HCT116 (cell line): ENCODE measurements at regions not wholly inside any gene's neighbourhood (a gene's known extent, or its start where the extent isn't known, plus 50 kb on each side); places are given as distances from the start of the nearest gene placed in this dataset.

Experiments
- ATAC-seq: fragments of 200-7000 bp; cut with Tn5 transposase; 2 replicates; pipeline ENCODE4 v1.9.1; 2020; ENCODE audit warnings: mild to moderate bottlenecking, moderate library complexity
- BruUV-seq: library from RNA; stranded (reverse); fragments of 400-500 nt; replicated peaks from 2 replicates; lab custom pipeline; 2021; lab: Mats Ljungman, UMichigan
- CTCF ChIA-PET: fragments of 300-600 bp; sonication (Branson Sonifier 250); formaldehyde crosslinking; loops from one replicate; lab custom pipeline; 2021; ENCODE audit warnings: antibody characterized with exemption; lab: Charles Lee
- POLR2A ChIA-PET: fragments of 300-600, 350-600 bp; sonication (Branson Sonifier 250); formaldehyde crosslinking; loops from one replicate; lab custom pipeline; 2021; ENCODE audit warnings: antibody characterized with exemption; lab: Charles Lee
- RAD21 ChIA-PET, 2 experiments: fragments of 300-600 bp; sonication (Branson Sonifier 250); formaldehyde crosslinking; loops; one replicate each; lab custom pipeline; 2023; ENCODE audit warnings: low total read pairs in 2 of 2; ENCODE audit not compliant: uncharacterized antibody in 2 of 2, unreplicated experiment in 2 of 2, low non-redundant PET in 1 of 2; lab: Charles Lee
- DNase-seq: peaks from one replicate; pipeline ENCODE4 v3.0.0-alpha.2; 2010; ENCODE audit warnings: low read depth, low spot score
- H2AFZ ChIP-seq: fragments of 200-600 bp; shearing (Covaris generic), sonication (generic); 2 replicates; pipeline ENCODE4 v1.6.1; 2017; ENCODE audit warnings: low read depth, mixed run types, mixed read lengths, antibody characterized with exemption, low read length; ENCODE audit not compliant: poor library complexity, severe bottlenecking
- H3K27ac ChIP-seq: 2 replicates; pipeline ENCODE4 v1.5.1; 2012; ENCODE audit warnings: low read depth, low read length
- H3K27me3 ChIP-seq: fragments of 200-600 bp; sonication (generic); 2 replicates; pipeline ENCODE4 v1.6.1; 2016; ENCODE audit warnings: mixed run types, low read length, mixed read lengths; ENCODE audit not compliant: insufficient read depth
- H3K36me3 ChIP-seq, 2 experiments: fragments of 200-500 bp in 1 of 2; fragments of 200-600 bp in 1 of 2; sonication (Bioruptor generic) in 1 of 2; sonication (generic) in 1 of 2; 2 replicates each; pipeline versions ENCODE4 v1.5.1 to v1.6.1; 2014 to 2016; ENCODE audit warnings: low read length in 2 of 2, inconsistent platforms in 1 of 2, mixed read lengths in 1 of 2, mixed run types in 1 of 2; ENCODE audit not compliant: insufficient read depth in 2 of 2, control insufficient read depth in 1 of 2
- H3K4me1 ChIP-seq, 2 experiments: fragments of 200-600 bp in 1 of 2; sonication (generic) in 1 of 2; 2 replicates each; pipeline versions ENCODE4 v1.5.1 to v1.6.1; 2012 to 2017; ENCODE audit warnings: low read length in 2 of 2, inconsistent platforms in 1 of 2, mild to moderate bottlenecking in 1 of 2, mixed read lengths in 1 of 2, mixed run types in 1 of 2, moderate library complexity in 1 of 2; ENCODE audit not compliant: insufficient read depth in 2 of 2, control insufficient read depth in 1 of 2
- H3K4me2 ChIP-seq: fragments of 200-600 bp; sonication (generic); 2 replicates; pipeline ENCODE4 v1.6.1; 2017; ENCODE audit warnings: mixed run types, low read length, mixed read lengths
- H3K4me3 ChIP-seq, 2 experiments: fragments of 200-600 bp in 1 of 2; sonication (generic) in 1 of 2; replicated peaks in 1 of 2; 2 replicates each; pipeline ENCODE4 v1.5.1; 2011 to 2016; ENCODE audit warnings: low read length in 2 of 2, control low read depth in 1 of 2, low read depth in 1 of 2, mild to moderate bottlenecking in 1 of 2, mixed read lengths in 1 of 2, mixed run types in 1 of 2
- H3K79me2 ChIP-seq: fragments of 200-600 bp; sonication (generic); 2 replicates; pipeline ENCODE4 v1.6.1; 2017; ENCODE audit warnings: mild to moderate bottlenecking, mixed run types, low read length, moderate library complexity, mixed read lengths; ENCODE audit not compliant: insufficient read depth
- H3K9ac ChIP-seq: fragments of 200-600 bp; sonication (generic); 2 replicates; pipeline ENCODE4 v1.6.1; 2016; ENCODE audit warnings: low read length, mixed read lengths
- H3K9me2 ChIP-seq: fragments of 200-600 bp; sonication (generic), shearing (Covaris generic); 2 replicates; pipeline ENCODE4 v1.6.1; 2017; ENCODE audit warnings: mixed run types, mild to moderate bottlenecking, moderate library complexity; ENCODE audit not compliant: insufficient read depth
- H3K9me3 ChIP-seq, 2 experiments: fragments of 200-500 bp in 1 of 2; fragments of 200-600 bp in 1 of 2; sonication (Bioruptor generic) in 1 of 2; sonication (generic) in 1 of 2; 2 replicates each; pipeline ENCODE4 v1.6.1; 2014 to 2017; ENCODE audit warnings: low read length in 2 of 2, mixed read lengths in 2 of 2, inconsistent platforms in 1 of 2, low read depth in 1 of 2, mild to moderate bottlenecking in 1 of 2, mixed run types in 1 of 2, moderate library complexity in 1 of 2; ENCODE audit not compliant: control insufficient read depth in 1 of 2, insufficient read depth in 1 of 2
- H4K20me1 ChIP-seq: fragments of 200-600 bp; sonication (generic), shearing (Covaris generic); 2 replicates; pipeline ENCODE4 v1.6.1; 2017; ENCODE audit warnings: mixed run types, mild to moderate bottlenecking, moderate library complexity; ENCODE audit not compliant: insufficient read depth
- CEBPB ChIP-seq: IDR thresholded peaks from 2 replicates; pipeline ENCODE4 v1.6.1; 2012; ENCODE audit warnings: low read depth
- CTCF ChIP-seq, 3 experiments: fragments of 200-600 bp in 1 of 3; sonication (generic) in 1 of 3; IDR thresholded peaks in 2 of 3; conservative IDR thresholded peaks in 1 of 3; 2 replicates each; pipeline ENCODE4 v1.5.1; 2012 to 2017; ENCODE audit warnings: low read depth in 2 of 3, low read length in 2 of 3, antibody characterized with exemption in 1 of 3, borderline replicate concordance in 1 of 3, control low read depth in 1 of 3, mild to moderate bottlenecking in 1 of 3, mixed read lengths in 1 of 3, mixed run types in 1 of 3, moderate library complexity in 1 of 3; ENCODE audit not compliant: insufficient read depth in 1 of 3
- ELF1 ChIP-seq: IDR thresholded peaks from 2 replicates; pipeline ENCODE4 v1.6.1; 2012; ENCODE audit warnings: low read depth, borderline replicate concordance
- EZH2 ChIP-seq: fragments of 200-600 bp; sonication (generic); IDR thresholded peaks from 2 replicates; pipeline ENCODE4 v1.6.1; 2017; ENCODE audit warnings: antibody characterized with exemption, mixed run types
- EZH2phosphoT487 ChIP-seq: fragments of 200-600 bp; IDR thresholded peaks from 2 replicates; pipeline ENCODE4 v1.6.1; 2018; ENCODE audit warnings: antibody characterized with exemption, borderline replicate concordance
- FOSL1 ChIP-seq: IDR thresholded peaks from 2 replicates; pipeline ENCODE4 v1.6.1; 2012; ENCODE audit warnings: low read depth
- JUND ChIP-seq: IDR thresholded peaks from 2 replicates; pipeline ENCODE4 v1.6.1; 2012
- MAX ChIP-seq: IDR thresholded peaks from 2 replicates; pipeline ENCODE4 v1.6.1; 2012
- POLR2A ChIP-seq: IDR thresholded peaks from 2 replicates; pipeline ENCODE4 v1.7.0; 2011; ENCODE audit warnings: borderline replicate concordance; ENCODE audit not compliant: insufficient read depth, insufficient read length; ENCODE audit errors: extremely low read depth
- POLR2AphosphoS5 ChIP-seq: IDR thresholded peaks from 2 replicates; pipeline ENCODE4 v1.6.1; 2011; ENCODE audit warnings: mild to moderate bottlenecking, low read depth, low read length, moderate library complexity
- RAD21 ChIP-seq: IDR thresholded peaks from 2 replicates; pipeline ENCODE4 v1.6.1; 2012; ENCODE audit warnings: low read depth, mild to moderate bottlenecking
- SIN3A ChIP-seq: IDR thresholded peaks from 2 replicates; pipeline ENCODE4 v1.6.1; 2012; ENCODE audit warnings: low read depth
- SRF ChIP-seq: IDR thresholded peaks from 2 replicates; pipeline ENCODE4 v1.6.1; 2012; ENCODE audit warnings: low read depth
- TCF7L2 ChIP-seq: IDR thresholded peaks from 2 replicates; pipeline ENCODE4 v1.7.0; 2011; ENCODE audit warnings: borderline replicate concordance, inconsistent platforms; ENCODE audit not compliant: insufficient read depth, insufficient read length; ENCODE audit errors: extremely low read depth
- YY1 ChIP-seq: IDR thresholded peaks from 2 replicates; pipeline ENCODE4 v1.6.1; 2011; ENCODE audit warnings: low read length, low read depth, moderate library complexity, mild to moderate bottlenecking; ENCODE audit not compliant: insufficient replicate concordance; ENCODE audit errors: extremely low read depth
- ZBTB33 ChIP-seq: IDR thresholded peaks from 2 replicates; pipeline ENCODE4 v1.6.1; 2011; ENCODE audit warnings: mild to moderate bottlenecking, low read length, moderate library complexity; ENCODE audit not compliant: insufficient replicate concordance; ENCODE audit errors: extremely low read depth
- ZFX ChIP-seq: fragments of 450-650 bp; IDR thresholded peaks from 2 replicates; pipeline ENCODE4 v1.6.1; 2017
- ZNF274 ChIP-seq: fragments of 200-500 bp; sonication (Bioruptor generic); IDR thresholded peaks from 2 replicates; pipeline ENCODE4 v1.6.1; 2014; ENCODE audit warnings: mild to moderate bottlenecking, low read depth, low read length, inconsistent platforms
- intact Hi-C: fragments of 100-400 bp; cut with micrococcal nuclease; formaldehyde crosslinking; loops from 2 replicates; pipeline ENCODE4 v1.10.0; 2022
- TF ChIP-seq, protein P1 (sequence below): IDR thresholded peaks from 2 replicates; pipeline ENCODE4 v1.6.1; 2012
- TF ChIP-seq, protein P2 (sequence below): IDR thresholded peaks from 2 replicates; pipeline ENCODE4 v1.6.1; 2012; ENCODE audit warnings: low read depth

DNA sequence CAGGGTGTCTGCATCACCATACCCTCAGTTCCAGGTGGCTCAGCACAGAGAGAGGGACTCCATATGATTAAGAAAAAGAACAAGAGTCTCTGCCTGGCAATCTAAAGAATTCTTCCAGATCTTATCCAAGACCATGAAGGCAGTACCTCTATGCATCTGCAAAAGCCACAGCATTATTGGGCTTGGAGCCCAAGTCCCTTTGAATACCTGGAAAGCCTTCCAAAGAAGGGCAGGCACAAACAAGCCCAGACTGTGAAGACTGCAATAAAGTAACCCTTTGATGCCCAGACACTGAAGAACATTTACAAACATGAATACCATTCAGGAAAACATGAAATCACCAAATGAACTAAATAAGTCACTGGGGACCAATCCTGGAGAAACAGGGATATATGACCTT lies 60.9 kb upstream of the DIPK2A start:
- no peaks in the 10 kb centered on the region for H3K79me2 ChIP-seq
- no peak overlapping the region for H2AFZ ChIP-seq
- RAD21 ChIA-PET = interaction anchor here in 1 of 2 experiments (0.6 kb wide), 1 partner anchor 61 kb away, joined by 7 read pairs; the partner anchor contains the start of gene DIPK2A
- intact Hi-C loops = no loop called here
- POLR2A ChIA-PET = no interaction called here
- no peaks in the 10 kb centered on the region for H3K9me2 ChIP-seq
- no peak for ATAC-seq
- H4K20me1 ChIP-seq = no peaks in the 10 kb centered on the region
- no peak overlapping the region for H3K4me3 ChIP-seq
- H3K4me2 ChIP-seq = no peak overlapping the region
- CTCF ChIA-PET = no interaction called here
- H3K9me3 ChIP-seq = no peaks in the 10 kb centered on the region
- no peaks in the 10 kb centered on the region for H3K27me3 ChIP-seq
- H3K36me3 ChIP-seq = no peaks in the 10 kb centered on the region
- TF ChIP-seq, protein P1, sequence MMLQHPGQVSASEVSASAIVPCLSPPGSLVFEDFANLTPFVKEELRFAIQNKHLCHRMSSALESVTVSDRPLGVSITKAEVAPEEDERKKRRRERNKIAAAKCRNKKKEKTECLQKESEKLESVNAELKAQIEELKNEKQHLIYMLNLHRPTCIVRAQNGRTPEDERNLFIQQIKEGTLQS = no peak
- TF ChIP-seq, protein P2, sequence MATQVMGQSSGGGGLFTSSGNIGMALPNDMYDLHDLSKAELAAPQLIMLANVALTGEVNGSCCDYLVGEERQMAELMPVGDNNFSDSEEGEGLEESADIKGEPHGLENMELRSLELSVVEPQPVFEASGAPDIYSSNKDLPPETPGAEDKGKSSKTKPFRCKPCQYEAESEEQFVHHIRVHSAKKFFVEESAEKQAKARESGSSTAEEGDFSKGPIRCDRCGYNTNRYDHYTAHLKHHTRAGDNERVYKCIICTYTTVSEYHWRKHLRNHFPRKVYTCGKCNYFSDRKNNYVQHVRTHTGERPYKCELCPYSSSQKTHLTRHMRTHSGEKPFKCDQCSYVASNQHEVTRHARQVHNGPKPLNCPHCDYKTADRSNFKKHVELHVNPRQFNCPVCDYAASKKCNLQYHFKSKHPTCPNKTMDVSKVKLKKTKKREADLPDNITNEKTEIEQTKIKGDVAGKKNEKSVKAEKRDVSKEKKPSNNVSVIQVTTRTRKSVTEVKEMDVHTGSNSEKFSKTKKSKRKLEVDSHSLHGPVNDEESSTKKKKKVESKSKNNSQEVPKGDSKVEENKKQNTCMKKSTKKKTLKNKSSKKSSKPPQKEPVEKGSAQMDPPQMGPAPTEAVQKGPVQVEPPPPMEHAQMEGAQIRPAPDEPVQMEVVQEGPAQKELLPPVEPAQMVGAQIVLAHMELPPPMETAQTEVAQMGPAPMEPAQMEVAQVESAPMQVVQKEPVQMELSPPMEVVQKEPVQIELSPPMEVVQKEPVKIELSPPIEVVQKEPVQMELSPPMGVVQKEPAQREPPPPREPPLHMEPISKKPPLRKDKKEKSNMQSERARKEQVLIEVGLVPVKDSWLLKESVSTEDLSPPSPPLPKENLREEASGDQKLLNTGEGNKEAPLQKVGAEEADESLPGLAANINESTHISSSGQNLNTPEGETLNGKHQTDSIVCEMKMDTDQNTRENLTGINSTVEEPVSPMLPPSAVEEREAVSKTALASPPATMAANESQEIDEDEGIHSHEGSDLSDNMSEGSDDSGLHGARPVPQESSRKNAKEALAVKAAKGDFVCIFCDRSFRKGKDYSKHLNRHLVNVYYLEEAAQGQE = no peak
- TF ChIP-seq EZH2 (no peak), MAX (no peak), ZFX (no peak), ELF1 (no peak), CEBPB (no peak), POLR2AphosphoS5 (no peak), JUND (no peak), RAD21 (no peak), ZNF274 (no peak), SRF (no peak), TCF7L2 (no peak), CTCF (IDR thresholded peaks at IDR 0.05 in 2 of 3, conservative IDR thresholded peaks at IDR 0.05 in 1 of 3; ENCODE audit: borderline replicate concordance in 1 of 3, insufficient read depth in 1 of 3, low read depth in 2 of 3, low read length in 2 of 3) (no peak), SIN3A (no peak), FOSL1 (no peak), ZBTB33 (no peak), POLR2A (no peak), EZH2phosphoT487 (no peak), YY1 (no peak)
- no peaks in the 10 kb centered on the region for H3K4me1 ChIP-seq
- H3K9ac ChIP-seq = no peak overlapping the region
- no TSS peak for BruUV-seq
- no peak overlapping the region for H3K27ac ChIP-seq
- no peak for DNase-seq
